ENCODE measurements at regions not wholly inside any gene's neighbourhood (a gene's known extent, or its start where the extent isn't known, plus 50 kb on each side); places are given as distances from the start of the nearest gene placed in this dataset.

GRCh38 chr5:83834306-83834705 lies 113.7 kb upstream of the HAPLN1 start:
- no peaks in the 10 kb centered on the region for H3K36me3 ChIP-seq (ENCODE audit: control insufficient read depth in 2 of 2, insufficient read depth in 1 of 2, low read length in 2 of 2)
- H3K4me3 ChIP-seq (ENCODE audit: low read depth, low read length) = no peak overlapping the region
- no peaks in the 10 kb centered on the region for H3K4me1 ChIP-seq (ENCODE audit: control insufficient read depth, insufficient read depth, low read length)
- ChIA-PET CTCF (no interaction called here), POLR2A (no interaction called here)
- no peaks in the 10 kb centered on the region for H3K9me3 ChIP-seq (ENCODE audit: control insufficient read depth, insufficient read depth, low read depth, low read length)
- TF ChIP-seq ZNF10 (tag by site-specific recombination; IDR thresholded peaks at IDR 0.05) = no peak
- no peak for TF ChIP-seq IKZF3 (tag by site-specific recombination; IDR thresholded peaks at IDR 0.05)
- TF ChIP-seq, protein P1, sequence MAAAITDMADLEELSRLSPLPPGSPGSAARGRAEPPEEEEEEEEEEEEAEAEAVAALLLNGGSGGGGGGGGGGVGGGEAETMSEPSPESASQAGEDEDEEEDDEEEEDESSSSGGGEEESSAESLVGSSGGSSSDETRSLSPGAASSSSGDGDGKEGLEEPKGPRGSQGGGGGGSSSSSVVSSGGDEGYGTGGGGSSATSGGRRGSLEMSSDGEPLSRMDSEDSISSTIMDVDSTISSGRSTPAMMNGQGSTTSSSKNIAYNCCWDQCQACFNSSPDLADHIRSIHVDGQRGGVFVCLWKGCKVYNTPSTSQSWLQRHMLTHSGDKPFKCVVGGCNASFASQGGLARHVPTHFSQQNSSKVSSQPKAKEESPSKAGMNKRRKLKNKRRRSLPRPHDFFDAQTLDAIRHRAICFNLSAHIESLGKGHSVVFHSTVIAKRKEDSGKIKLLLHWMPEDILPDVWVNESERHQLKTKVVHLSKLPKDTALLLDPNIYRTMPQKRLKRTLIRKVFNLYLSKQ (tag by site-specific recombination; IDR thresholded peaks at IDR 0.05; ENCODE audit: borderline replicate concordance) = no peak
- TF ChIP-seq, protein P2, sequence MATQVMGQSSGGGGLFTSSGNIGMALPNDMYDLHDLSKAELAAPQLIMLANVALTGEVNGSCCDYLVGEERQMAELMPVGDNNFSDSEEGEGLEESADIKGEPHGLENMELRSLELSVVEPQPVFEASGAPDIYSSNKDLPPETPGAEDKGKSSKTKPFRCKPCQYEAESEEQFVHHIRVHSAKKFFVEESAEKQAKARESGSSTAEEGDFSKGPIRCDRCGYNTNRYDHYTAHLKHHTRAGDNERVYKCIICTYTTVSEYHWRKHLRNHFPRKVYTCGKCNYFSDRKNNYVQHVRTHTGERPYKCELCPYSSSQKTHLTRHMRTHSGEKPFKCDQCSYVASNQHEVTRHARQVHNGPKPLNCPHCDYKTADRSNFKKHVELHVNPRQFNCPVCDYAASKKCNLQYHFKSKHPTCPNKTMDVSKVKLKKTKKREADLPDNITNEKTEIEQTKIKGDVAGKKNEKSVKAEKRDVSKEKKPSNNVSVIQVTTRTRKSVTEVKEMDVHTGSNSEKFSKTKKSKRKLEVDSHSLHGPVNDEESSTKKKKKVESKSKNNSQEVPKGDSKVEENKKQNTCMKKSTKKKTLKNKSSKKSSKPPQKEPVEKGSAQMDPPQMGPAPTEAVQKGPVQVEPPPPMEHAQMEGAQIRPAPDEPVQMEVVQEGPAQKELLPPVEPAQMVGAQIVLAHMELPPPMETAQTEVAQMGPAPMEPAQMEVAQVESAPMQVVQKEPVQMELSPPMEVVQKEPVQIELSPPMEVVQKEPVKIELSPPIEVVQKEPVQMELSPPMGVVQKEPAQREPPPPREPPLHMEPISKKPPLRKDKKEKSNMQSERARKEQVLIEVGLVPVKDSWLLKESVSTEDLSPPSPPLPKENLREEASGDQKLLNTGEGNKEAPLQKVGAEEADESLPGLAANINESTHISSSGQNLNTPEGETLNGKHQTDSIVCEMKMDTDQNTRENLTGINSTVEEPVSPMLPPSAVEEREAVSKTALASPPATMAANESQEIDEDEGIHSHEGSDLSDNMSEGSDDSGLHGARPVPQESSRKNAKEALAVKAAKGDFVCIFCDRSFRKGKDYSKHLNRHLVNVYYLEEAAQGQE (tag by site-specific recombination; IDR thresholded peaks at IDR 0.05) = no peak
- TF ChIP-seq ZNF169 (tag by site-specific recombination; IDR thresholded peaks at IDR 0.05) = no peak
- TF ChIP-seq ZNF658 (tag by site-specific recombination; IDR thresholded peaks at IDR 0.05) = no peak
- no peak for TF ChIP-seq SALL2 (tag by site-specific recombination; IDR thresholded peaks at IDR 0.05; ENCODE audit: borderline replicate concordance)
- TF ChIP-seq ZNF624 (tag by site-specific recombination; IDR thresholded peaks at IDR 0.05) = no peak
- TF ChIP-seq PBX3 (CRISPR knock-in tag; IDR thresholded peaks at IDR 0.05) = no peak
- TF ChIP-seq ZNF266 (tag by site-specific recombination; IDR thresholded peaks at IDR 0.05; ENCODE audit: low read depth) = no peak
- TF ChIP-seq ZNF148 (tag by site-specific recombination; IDR thresholded peaks at IDR 0.05; ENCODE audit: borderline replicate concordance) = no peak
- TF ChIP-seq ZNF701 (tag by site-specific recombination; IDR thresholded peaks at IDR 0.05) = no peak
- TF ChIP-seq, protein P3, sequence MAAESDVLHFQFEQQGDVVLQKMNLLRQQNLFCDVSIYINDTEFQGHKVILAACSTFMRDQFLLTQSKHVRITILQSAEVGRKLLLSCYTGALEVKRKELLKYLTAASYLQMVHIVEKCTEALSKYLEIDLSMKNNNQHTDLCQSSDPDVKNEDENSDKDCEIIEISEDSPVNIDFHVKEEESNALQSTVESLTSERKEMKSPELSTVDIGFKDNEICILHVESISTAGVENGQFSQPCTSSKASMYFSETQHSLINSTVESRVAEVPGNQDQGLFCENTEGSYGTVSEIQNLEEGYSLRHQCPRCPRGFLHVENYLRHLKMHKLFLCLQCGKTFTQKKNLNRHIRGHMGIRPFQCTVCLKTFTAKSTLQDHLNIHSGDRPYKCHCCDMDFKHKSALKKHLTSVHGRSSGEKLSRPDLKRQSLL (tag by site-specific recombination; IDR thresholded peaks at IDR 0.05) = no peak
- TF ChIP-seq KLF16 (tag by site-specific recombination; IDR thresholded peaks at IDR 0.05) = no peak
- no peak for TF ChIP-seq ZNF529 (tag by site-specific recombination; IDR thresholded peaks at IDR 0.05; ENCODE audit: insufficient replicate concordance)
- no peak for TF ChIP-seq MZF1 (tag by site-specific recombination; IDR thresholded peaks at IDR 0.05; ENCODE audit: borderline replicate concordance)
- TF ChIP-seq, protein P4, sequence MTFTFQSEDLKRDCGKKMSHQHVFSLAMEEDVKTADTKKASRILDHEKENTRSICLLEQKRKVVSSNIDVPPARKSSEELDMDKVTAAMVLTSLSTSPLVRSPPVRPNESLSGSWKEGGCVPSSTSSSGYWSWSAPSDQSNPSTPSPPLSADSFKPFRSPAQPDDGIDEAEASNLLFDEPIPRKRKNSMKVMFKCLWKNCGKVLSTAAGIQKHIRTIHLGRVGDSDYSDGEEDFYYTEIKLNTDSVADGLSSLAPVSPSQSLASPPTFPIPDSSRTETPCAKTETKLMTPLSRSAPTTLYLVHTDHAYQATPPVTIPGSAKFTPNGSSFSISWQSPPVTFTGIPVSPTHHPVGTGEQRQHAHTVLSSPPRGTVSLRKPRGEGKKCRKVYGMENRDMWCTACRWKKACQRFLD (tag by site-specific recombination; IDR thresholded peaks at IDR 0.05) = no peak
- no peak for TF ChIP-seq ZNF23 (tag by site-specific recombination; IDR thresholded peaks at IDR 0.05; ENCODE audit: borderline replicate concordance)
- H3K27ac ChIP-seq (ENCODE audit: extremely low read depth, low read depth, low read length) = no peak overlapping the region
